Thyroid gland (tissue), 4 donors: ENCODE measurements at regions not wholly inside any gene's neighbourhood (a gene's known extent, or its start where the extent isn't known, plus 50 kb on each side); places are given as distances from the start of the nearest gene placed in this dataset.

Experiments used
- DNase-seq, 2 donors: peaks; one replicate each; pipeline ENCODE4 v3.0.0-alpha.2; 2019
- H3K27ac ChIP-seq, 3 donors: fragments of 200-600 bp; sonication (generic); 1 replicate in 2 of 3; 2 replicates in 1 of 3; pipeline ENCODE4 v1.5.1; 2016 to 2019; ENCODE audit warnings: mild to moderate bottlenecking in 1 of 3, moderate library complexity in 1 of 3
- H3K27me3 ChIP-seq: fragments of 200-600 bp; sonication (generic); one replicate; pipeline ENCODE4 v1.5.1; 2019
- H3K36me3 ChIP-seq, 2 donors: fragments of 200-600 bp; sonication (generic); one replicate each; pipeline ENCODE4 v1.5.1; 2016 to 2019
- H3K4me1 ChIP-seq, 2 donors: fragments of 200-600 bp; sonication (generic); one replicate each; pipeline ENCODE4 v1.5.1; 2017 to 2019
- H3K4me3 ChIP-seq, 3 donors: fragments of 200-600 bp; sonication (generic); replicated peaks in 1 of 3; 1 replicate in 2 of 3; 2 replicates in 1 of 3; pipeline ENCODE4 v1.5.1; 2016; ENCODE audit warnings: mild to moderate bottlenecking in 1 of 3
- H3K9me3 ChIP-seq: fragments of 200-600 bp; sonication (generic); one replicate; pipeline ENCODE4 v1.5.1; 2017
- POLR2A ChIP-seq, 2 donors: fragments of 450-650 bp; IDR thresholded peaks; one replicate each; pipeline ENCODE4 v1.6.1; 2017; ENCODE audit warnings: antibody characterized with exemption in 2 of 2, mild to moderate bottlenecking in 2 of 2, moderate library complexity in 1 of 2
- WGBS, 2 donors: methylation state at CpG; one replicate each; pipeline ENCODE4 v1.1.5; 2017; 5-methylcytosine and 5-hydroxymethylcytosine counted together
- intact Hi-C: fragments of 100-400 bp; cut with DNase I; formaldehyde crosslinking; loops from one replicate; pipeline ENCODE4 v1.15.1; 2023
- TF ChIP-seq, protein P1 (sequence below), 6 experiments: fragments of 200-600 bp in 3 of 6; fragments of 450-650 bp in 3 of 6; sonication (generic) in 3 of 6; IDR thresholded peaks; one replicate each; pipeline ENCODE4 v1.5.1; 2016 to 2019; ENCODE audit warnings: antibody characterized with exemption in 6 of 6, mild to moderate bottlenecking in 2 of 6, inconsistent platforms in 1 of 6, moderate library complexity in 1 of 6

DNA sequence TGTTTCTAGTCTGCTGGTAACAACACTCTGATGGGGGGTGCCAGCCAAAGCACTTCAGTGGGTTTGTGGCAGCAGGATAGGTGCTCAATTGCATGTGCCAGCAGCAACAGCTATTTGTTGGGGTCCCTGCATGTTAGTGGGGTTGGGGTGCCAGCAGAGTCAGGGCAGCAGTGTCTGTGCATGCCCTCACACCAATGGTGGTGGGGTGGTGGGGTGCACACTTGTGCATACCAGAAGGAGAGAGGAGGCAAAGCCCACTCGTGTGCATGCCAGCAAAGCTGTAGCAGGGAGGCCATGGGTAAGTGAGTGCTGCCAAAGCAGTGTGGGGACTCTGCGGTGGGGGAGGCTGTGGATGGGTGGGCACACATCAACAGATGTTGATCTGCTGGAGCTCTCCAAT lies 232.2 kb downstream of the GABRG2 start:
- Histone ChIP-seq H3K4me1 (no peaks in the 10 kb centered on the region), H3K27ac (no peak overlapping the region), H3K36me3 (no peaks in the 10 kb centered on the region), H3K4me3 (no peak overlapping the region), H3K9me3 (no peaks in the 10 kb centered on the region), H3K27me3 (no peaks in the 10 kb centered on the region)
- no peak for DNase-seq
- intact Hi-C loops: no loop called here
- 87 to 95% methylated on average over 2 of the region's 2 CpGs for WGBS, 2 donors
- TF ChIP-seq, protein P1, sequence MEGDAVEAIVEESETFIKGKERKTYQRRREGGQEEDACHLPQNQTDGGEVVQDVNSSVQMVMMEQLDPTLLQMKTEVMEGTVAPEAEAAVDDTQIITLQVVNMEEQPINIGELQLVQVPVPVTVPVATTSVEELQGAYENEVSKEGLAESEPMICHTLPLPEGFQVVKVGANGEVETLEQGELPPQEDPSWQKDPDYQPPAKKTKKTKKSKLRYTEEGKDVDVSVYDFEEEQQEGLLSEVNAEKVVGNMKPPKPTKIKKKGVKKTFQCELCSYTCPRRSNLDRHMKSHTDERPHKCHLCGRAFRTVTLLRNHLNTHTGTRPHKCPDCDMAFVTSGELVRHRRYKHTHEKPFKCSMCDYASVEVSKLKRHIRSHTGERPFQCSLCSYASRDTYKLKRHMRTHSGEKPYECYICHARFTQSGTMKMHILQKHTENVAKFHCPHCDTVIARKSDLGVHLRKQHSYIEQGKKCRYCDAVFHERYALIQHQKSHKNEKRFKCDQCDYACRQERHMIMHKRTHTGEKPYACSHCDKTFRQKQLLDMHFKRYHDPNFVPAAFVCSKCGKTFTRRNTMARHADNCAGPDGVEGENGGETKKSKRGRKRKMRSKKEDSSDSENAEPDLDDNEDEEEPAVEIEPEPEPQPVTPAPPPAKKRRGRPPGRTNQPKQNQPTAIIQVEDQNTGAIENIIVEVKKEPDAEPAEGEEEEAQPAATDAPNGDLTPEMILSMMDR (IDR thresholded peaks at IDR 0.05): no peak
- TF ChIP-seq POLR2A (IDR thresholded peaks at IDR 0.05): no peak

DNA sequence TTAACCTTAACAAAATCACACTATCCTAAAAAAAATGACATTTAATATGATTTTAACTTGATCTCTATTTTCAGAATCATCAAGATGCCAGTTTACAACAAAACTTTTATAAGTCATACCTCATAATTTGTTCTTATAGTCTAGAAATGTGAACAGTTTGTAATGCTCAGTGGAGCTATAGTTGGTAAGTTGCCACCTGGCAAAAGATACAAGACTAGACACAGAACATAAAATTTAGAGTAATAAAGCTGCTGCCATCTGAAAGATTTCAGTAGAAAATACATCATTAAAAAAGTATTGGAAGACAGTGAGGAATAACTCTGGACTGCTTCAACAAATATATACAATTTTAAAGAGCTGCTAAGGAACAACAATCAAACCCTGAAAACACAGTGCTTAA lies 233.8 kb downstream of the GABRG2 start:
- H3K4me1 ChIP-seq: no peaks in the 10 kb centered on the region
- no peaks in the 10 kb centered on the region for H3K9me3 ChIP-seq
- no peaks in the 10 kb centered on the region for H3K27me3 ChIP-seq
- no peak overlapping the region for H3K4me3 ChIP-seq
- no peak for TF ChIP-seq POLR2A (IDR thresholded peaks at IDR 0.05)
- TF ChIP-seq, protein P1 (IDR thresholded peaks at IDR 0.05): no peak
- no peaks in the 10 kb centered on the region for H3K36me3 ChIP-seq
- H3K27ac ChIP-seq: no peak overlapping the region
- intact Hi-C loops: no loop called here
- no peak for DNase-seq

DNA sequence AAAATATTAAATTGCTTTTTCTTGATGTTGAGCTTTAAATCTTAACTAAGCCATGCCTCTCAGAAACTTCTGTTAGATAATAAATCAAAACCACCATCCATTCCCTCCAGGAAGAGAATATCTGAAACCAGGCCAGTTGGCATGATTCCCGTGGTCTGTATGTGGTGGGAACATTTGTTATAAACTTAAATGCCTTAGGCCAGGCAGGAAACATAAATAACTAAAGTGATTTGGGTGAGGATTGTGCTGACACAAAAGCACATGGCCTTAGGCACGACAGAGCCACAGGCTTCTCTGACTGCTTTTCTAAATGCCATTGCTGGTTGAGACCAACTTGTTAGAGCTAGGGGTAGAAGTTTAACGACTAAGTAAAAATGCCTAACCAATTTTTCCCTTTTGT lies 255.9 kb downstream of the GABRG2 start:
- TF ChIP-seq, protein P1 (IDR thresholded peaks at IDR 0.05): no peak
- TF ChIP-seq POLR2A (IDR thresholded peaks at IDR 0.05): no peak
- Histone ChIP-seq H3K4me3 (no peak overlapping the region), H3K9me3 (no peaks in the 10 kb centered on the region), H3K4me1 (no peaks in the 10 kb centered on the region), H3K36me3 (no peaks in the 10 kb centered on the region), H3K27me3 (no peaks in the 10 kb centered on the region), H3K27ac (no peak overlapping the region)
- WGBS, 2 donors: 39 to 47% methylated on average over 3 of the region's 3 CpGs
- intact Hi-C loops: no loop called here
- DNase-seq: no peak

DNA sequence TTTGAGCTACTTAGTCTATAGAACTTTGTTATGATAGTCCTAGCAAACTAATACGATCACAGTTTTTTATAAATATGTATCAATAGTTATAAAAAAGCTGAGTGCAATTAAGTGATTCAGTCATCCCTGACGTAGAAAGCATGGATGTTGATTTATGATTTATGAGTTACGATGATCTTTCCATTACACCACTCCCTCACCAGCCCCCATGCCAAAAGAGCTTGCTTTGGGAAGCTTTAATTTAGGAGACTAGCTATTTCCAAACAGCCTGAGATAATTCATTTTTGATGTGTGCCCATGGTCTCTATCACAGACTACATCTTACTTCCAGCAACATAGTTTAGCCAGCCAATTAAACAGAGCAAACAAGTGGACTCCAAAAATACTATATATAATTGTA lies 256.8 kb downstream of the GABRG2 start:
- H3K36me3 ChIP-seq: no peaks in the 10 kb centered on the region
- H3K4me3 ChIP-seq: no peak overlapping the region
- no peak for TF ChIP-seq POLR2A (IDR thresholded peaks at IDR 0.05)
- no peak for DNase-seq
- intact Hi-C loops: no loop called here
- H3K4me1 ChIP-seq: no peaks in the 10 kb centered on the region
- no peaks in the 10 kb centered on the region for H3K27me3 ChIP-seq
- H3K27ac ChIP-seq: no peak overlapping the region
- WGBS, 2 donors: 75 to 77% methylated on average over 3 of the region's 3 CpGs
- H3K9me3 ChIP-seq: no peaks in the 10 kb centered on the region

DNA sequence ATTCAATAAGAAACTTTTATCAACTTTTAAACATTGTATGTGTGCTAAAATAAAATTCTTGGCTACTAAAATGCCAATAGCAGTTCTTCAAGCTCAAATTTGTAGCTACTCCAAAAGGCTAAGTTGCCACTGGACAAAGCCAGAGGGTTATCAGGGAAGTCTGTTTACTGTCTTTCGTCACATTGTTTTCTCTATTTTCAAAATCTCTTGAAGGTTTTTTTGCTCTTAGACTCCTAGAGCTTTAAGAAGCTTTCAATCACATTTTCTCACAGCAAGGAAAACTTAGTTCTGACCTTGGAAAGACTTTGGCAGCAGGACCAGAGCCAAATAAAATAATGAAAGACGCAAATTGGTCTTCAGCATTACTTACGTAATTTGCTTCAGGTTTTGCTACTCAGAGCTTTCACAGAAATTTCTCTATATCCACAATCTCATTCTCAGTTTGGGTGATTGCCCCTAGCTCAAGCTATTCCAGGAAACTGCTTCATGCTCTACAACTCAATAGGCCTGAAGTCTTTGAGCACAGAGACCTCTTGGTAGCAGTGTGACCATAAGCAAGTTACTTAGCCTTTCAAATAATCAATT lies 257.7 kb downstream of the GABRG2 start:
- Histone ChIP-seq H3K4me3 (no peak overlapping the region), H3K27me3 (no peaks in the 10 kb centered on the region), H3K9me3 (no peaks in the 10 kb centered on the region), H3K36me3 (no peaks in the 10 kb centered on the region), H3K4me1 (no peaks in the 10 kb centered on the region), H3K27ac (no peak overlapping the region)
- TF ChIP-seq, protein P1 (IDR thresholded peaks at IDR 0.05): no peak
- TF ChIP-seq POLR2A (IDR thresholded peaks at IDR 0.05): no peak
- DNase-seq: no peak
- 57 to 67% methylated on average over 3 of the region's 3 CpGs for WGBS, 2 donors
- intact Hi-C loops: no loop called here

DNA sequence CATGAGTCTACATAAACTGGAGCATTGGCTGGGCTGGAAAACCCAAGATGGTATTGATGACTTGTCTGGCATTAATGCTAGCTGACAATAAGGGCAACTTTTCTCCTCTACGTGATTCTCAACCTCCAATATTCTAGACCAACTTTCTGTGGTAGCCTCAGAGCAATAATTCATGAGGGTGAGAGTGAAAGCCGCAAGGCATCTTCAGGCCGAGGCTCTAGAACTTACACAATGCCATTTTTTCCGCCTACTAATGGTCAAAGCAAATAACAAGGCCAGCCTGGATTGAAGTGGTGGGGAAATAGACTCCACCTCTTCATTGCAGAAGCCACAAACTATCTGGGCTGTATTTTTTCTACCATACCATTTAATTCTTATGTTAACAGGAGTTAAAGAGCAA lies 267.4 kb downstream of the GABRG2 start:
- Histone ChIP-seq H3K27me3 (no peaks in the 10 kb centered on the region), H3K4me3 (no peak overlapping the region), H3K9me3 (no peaks in the 10 kb centered on the region), H3K4me1 (no peaks in the 10 kb centered on the region), H3K36me3 (no peaks in the 10 kb centered on the region), H3K27ac (no peak overlapping the region)
- WGBS, 2 donors: 80 to 91% methylated on average over 4 of the region's 4 CpGs
- intact Hi-C loops: no loop called here
- no peak for TF ChIP-seq POLR2A (IDR thresholded peaks at IDR 0.05)
- TF ChIP-seq, protein P1 (IDR thresholded peaks at IDR 0.05): no peak
- DNase-seq: no peak
